Gastrocnemius medialis (tissue), 4 donors: ENCODE measurements at regions not wholly inside any gene's neighbourhood (a gene's known extent, or its start where the extent isn't known, plus 50 kb on each side); places are given as distances from the start of the nearest gene placed in this dataset.

ENCODE experiments used
- ATAC-seq, 2 donors: fragments of 150-250 bp; one replicate each; pipeline ENCODE4 v1.9.1; 2016
- DNase-seq, 2 donors: peaks; one replicate each; pipeline ENCODE4 v3.0.0-alpha.2; 2019
- H3K27ac ChIP-seq, 4 donors: fragments of 200-600 bp; sonication (generic); 1 replicate in 1 of 4; 2 replicates in 3 of 4; pipeline ENCODE4 v1.5.1; 2016 to 2018; ENCODE audit warnings: mild to moderate bottlenecking in 2 of 4, moderate library complexity in 1 of 4
- H3K27me3 ChIP-seq, 3 donors: fragments of 200-600 bp; sonication (generic) in 2 of 3; 1 replicate in 1 of 3; 2 replicates in 2 of 3; pipeline versions ENCODE4 v1.5.1 to v1.6.0; 2016 to 2019; ENCODE audit warnings: mild to moderate bottlenecking in 1 of 3, moderate library complexity in 1 of 3
- H3K36me3 ChIP-seq, 2 donors: fragments of 200-600 bp; sonication (generic) in 1 of 2; one replicate each; pipeline ENCODE4 v1.5.1; 2017 to 2018
- H3K4me1 ChIP-seq, 2 donors: fragments of 200-600 bp; sonication (generic) in 1 of 2; one replicate each; pipeline ENCODE4 v1.5.1; 2016 to 2017; ENCODE audit warnings: mild to moderate bottlenecking in 2 of 2
- H3K4me3 ChIP-seq, 4 donors: fragments of 200-600 bp; sonication (generic) in 3 of 4; 1 replicate in 1 of 4; 2 replicates in 3 of 4; pipeline ENCODE4 v1.5.1; 2016 to 2019; ENCODE audit warnings: mild to moderate bottlenecking in 2 of 4
- H3K9me3 ChIP-seq, 3 donors: fragments of 200-600 bp; sonication (generic) in 2 of 3; 1 replicate in 1 of 3; 2 replicates in 2 of 3; pipeline ENCODE4 v1.5.1; 2016 to 2019
- POLR2A ChIP-seq, 2 donors: fragments of 450-650 bp; IDR thresholded peaks; one replicate each; pipeline ENCODE4 v1.6.1; 2017; ENCODE audit warnings: antibody characterized with exemption in 2 of 2, mild to moderate bottlenecking in 2 of 2, moderate library complexity in 2 of 2
- in situ Hi-C, 4 donors: fragments of 200-750 bp; cut with MboI; loops; one replicate each; pipeline versions ENCODE4 v1.15.0 to v1.8.0; 2017; ENCODE audit warnings: low sequenced_read_pairs in 4 of 4
- intact Hi-C: fragments of 100-400 bp; cut with DNase I; formaldehyde crosslinking; loops from one replicate; pipeline ENCODE4 v1.15.1; 2023; ENCODE audit warnings: low total_unique reads
- TF ChIP-seq, protein P1 (sequence below), 5 experiments: fragments of 450-650 bp in 3 of 5; fragments of 200-600 bp in 2 of 5; sonication (generic) in 2 of 5; IDR thresholded peaks in 4 of 5; conservative IDR thresholded peaks in 1 of 5; 1 replicate in 4 of 5; 2 replicates in 1 of 5; pipeline ENCODE4 v1.5.1; 2016 to 2019; ENCODE audit warnings: antibody characterized with exemption in 5 of 5, mild to moderate bottlenecking in 3 of 5, moderate library complexity in 3 of 5

DNA sequence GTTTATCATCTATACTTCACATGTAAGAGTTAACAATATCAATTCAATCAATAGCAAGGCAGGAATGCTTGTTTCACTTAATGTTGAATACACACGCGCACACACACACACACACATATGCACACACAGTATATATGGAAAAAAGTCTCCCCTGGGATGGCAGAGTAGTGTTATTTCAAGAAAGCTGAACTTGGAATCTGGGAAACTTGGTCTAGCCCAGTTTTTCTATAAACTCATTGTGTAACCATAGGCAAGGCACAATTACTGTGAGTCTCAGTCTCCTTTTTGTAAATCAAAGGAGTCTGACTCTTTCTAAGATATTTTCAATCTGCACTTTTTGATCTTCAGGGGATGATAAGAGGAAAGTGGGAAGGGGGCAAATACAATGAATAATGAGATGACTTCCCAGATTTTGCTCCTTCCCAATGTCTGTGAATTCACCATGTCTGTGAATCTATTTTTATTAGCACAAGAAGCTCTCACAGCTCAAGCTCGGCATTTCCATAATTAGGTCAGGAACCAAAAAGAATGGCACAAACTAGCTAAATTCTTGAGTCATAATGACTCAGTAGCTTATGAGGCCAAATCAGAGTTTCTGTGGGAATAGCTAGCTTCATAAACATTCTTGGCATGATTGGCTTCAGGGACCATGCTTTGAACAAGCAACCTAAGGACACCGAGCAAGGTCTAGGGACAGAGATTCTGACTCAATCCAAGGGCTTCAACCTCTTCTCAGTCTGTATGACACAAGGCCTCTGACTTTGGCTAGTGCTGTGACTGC lies 227.4 kb upstream of the DCBLD2 start:
- H3K27me3 ChIP-seq = no peaks in the 10 kb centered on the region
- TF ChIP-seq, protein P1, sequence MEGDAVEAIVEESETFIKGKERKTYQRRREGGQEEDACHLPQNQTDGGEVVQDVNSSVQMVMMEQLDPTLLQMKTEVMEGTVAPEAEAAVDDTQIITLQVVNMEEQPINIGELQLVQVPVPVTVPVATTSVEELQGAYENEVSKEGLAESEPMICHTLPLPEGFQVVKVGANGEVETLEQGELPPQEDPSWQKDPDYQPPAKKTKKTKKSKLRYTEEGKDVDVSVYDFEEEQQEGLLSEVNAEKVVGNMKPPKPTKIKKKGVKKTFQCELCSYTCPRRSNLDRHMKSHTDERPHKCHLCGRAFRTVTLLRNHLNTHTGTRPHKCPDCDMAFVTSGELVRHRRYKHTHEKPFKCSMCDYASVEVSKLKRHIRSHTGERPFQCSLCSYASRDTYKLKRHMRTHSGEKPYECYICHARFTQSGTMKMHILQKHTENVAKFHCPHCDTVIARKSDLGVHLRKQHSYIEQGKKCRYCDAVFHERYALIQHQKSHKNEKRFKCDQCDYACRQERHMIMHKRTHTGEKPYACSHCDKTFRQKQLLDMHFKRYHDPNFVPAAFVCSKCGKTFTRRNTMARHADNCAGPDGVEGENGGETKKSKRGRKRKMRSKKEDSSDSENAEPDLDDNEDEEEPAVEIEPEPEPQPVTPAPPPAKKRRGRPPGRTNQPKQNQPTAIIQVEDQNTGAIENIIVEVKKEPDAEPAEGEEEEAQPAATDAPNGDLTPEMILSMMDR (IDR thresholded peaks at IDR 0.05 in 4 of 5, conservative IDR thresholded peaks at IDR 0.05 in 1 of 5) = no peak
- no peak overlapping the region for H3K4me3 ChIP-seq
- no peaks in the 10 kb centered on the region for H3K4me1 ChIP-seq
- DNase-seq (no peak), ATAC-seq (peak; percentile 33 to 61)
- in situ Hi-C loops = no loop called here
- H3K27ac ChIP-seq = no peak overlapping the region
- no peaks in the 10 kb centered on the region for H3K9me3 ChIP-seq
- intact Hi-C loops = no loop called here
- H3K36me3 ChIP-seq = no peaks in the 10 kb centered on the region

DNA sequence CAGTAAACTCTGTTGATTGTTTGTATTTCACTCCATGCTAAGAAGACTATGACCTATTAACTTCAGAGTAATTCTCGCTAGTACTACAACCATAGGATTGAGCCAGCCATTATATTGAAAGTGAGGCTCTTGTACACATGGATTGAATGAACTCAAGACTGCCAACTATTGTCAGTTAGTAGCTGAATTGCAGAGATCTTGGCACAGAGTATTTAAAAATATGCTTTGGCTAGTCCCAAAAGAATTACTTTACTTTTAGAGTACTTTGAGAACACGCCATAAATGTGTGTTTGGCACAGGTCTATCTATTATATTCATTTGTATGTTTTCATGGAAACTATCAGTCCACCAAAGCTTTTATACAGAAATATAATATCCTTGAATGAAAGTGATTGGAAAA lies 226.7 kb upstream of the DCBLD2 start:
- H3K36me3 ChIP-seq = no peaks in the 10 kb centered on the region
- no peak for ATAC-seq
- TF ChIP-seq, protein P1 (IDR thresholded peaks at IDR 0.05 in 4 of 5, conservative IDR thresholded peaks at IDR 0.05 in 1 of 5) = no peak
- no peak for TF ChIP-seq POLR2A (IDR thresholded peaks at IDR 0.05)
- H3K4me1 ChIP-seq = no peaks in the 10 kb centered on the region
- H3K9me3 ChIP-seq = no peaks in the 10 kb centered on the region
- in situ Hi-C loops = no loop called here
- H3K27me3 ChIP-seq = no peaks in the 10 kb centered on the region
- intact Hi-C loops = no loop called here
- no peak overlapping the region for H3K4me3 ChIP-seq
- H3K27ac ChIP-seq = no peak overlapping the region
- DNase-seq = no peak

DNA sequence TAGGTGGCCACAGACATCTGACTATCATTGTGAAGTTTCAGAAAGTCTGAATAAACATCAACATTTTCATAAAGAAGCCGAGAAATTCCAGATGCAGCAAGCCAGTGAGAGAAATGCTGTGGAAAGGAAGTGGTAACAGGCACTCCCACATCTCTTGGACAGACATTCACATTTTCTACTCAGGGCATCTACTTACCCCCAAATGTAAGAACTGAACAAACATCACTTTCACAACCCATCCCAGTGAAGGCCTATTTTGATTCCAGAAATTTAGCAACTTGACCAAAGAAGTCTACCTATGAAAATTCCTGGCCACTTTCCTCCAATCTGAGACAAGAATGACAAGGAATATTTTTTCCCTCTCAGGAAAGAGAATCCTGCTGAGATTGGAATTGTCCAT lies 224.8 kb upstream of the DCBLD2 start:
- Histone ChIP-seq H3K36me3 (no peaks in the 10 kb centered on the region), H3K9me3 (no peaks in the 10 kb centered on the region), H3K27ac (no peak overlapping the region), H3K4me1 (no peaks in the 10 kb centered on the region), H3K4me3 (no peak overlapping the region), H3K27me3 (no peaks in the 10 kb centered on the region)
- no peak for ATAC-seq
- intact Hi-C loops (no loop called here), in situ Hi-C loops (no loop called here)
- DNase-seq = no peak
- TF ChIP-seq, protein P1 (IDR thresholded peaks at IDR 0.05 in 4 of 5, conservative IDR thresholded peaks at IDR 0.05 in 1 of 5) = no peak
- TF ChIP-seq POLR2A (IDR thresholded peaks at IDR 0.05) = no peak

DNA sequence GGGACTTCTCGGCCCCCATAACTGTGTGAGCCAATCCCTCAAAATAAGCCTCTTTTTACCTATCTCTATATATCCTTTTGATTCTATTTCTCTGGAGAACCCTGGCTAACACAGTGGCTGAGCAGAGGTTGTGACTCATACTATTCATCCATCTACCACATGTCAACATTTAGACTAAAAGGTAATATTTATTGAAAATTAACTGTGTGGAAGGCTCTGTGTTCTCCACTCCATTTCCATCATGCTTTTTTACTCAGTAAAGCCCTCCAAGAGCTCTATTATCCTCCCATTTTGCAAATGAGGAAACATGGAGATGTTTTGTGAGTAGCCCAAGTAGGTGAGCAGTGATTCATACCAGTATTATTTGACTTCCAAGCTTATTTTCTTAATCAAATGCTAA lies 217.9 kb upstream of the DCBLD2 start:
- no peak overlapping the region for H3K4me3 ChIP-seq
- no peaks in the 10 kb centered on the region for H3K4me1 ChIP-seq
- ATAC-seq (no peak), DNase-seq (no peak)
- H3K9me3 ChIP-seq = no peaks in the 10 kb centered on the region
- H3K36me3 ChIP-seq = no peaks in the 10 kb centered on the region
- H3K27ac ChIP-seq = no peak overlapping the region
- TF ChIP-seq, protein P1 (IDR thresholded peaks at IDR 0.05 in 4 of 5, conservative IDR thresholded peaks at IDR 0.05 in 1 of 5) = no peak
- TF ChIP-seq POLR2A (IDR thresholded peaks at IDR 0.05) = no peak
- intact Hi-C loops (no loop called here), in situ Hi-C loops (no loop called here)
- no peaks in the 10 kb centered on the region for H3K27me3 ChIP-seq

DNA sequence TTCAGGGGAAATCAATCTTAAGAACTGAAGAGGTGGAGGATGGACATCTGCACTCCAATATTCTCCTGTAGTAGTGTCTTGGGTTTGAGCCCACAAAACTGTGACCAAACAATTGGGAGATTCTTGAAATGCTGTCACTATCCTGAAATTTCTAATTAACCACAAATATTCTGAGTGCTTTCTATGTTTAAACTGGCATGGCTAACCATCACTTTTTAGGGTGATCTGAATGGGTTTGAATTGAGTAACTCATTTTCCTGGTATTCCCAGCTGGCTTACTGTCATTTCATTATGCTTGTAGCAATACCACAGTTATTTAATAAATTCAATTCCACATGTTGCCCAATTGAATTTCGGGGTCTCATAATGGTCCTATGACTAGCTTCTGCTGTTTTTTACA lies 216.9 kb upstream of the DCBLD2 start:
- ATAC-seq (no peak), DNase-seq (no peak)
- TF ChIP-seq, protein P1 (IDR thresholded peaks at IDR 0.05 in 4 of 5, conservative IDR thresholded peaks at IDR 0.05 in 1 of 5) = no peak
- TF ChIP-seq POLR2A (IDR thresholded peaks at IDR 0.05) = no peak
- H3K36me3 ChIP-seq = no peaks in the 10 kb centered on the region
- in situ Hi-C loops (no loop called here), intact Hi-C loops (no loop called here)
- no peaks in the 10 kb centered on the region for H3K27me3 ChIP-seq
- no peak overlapping the region for H3K4me3 ChIP-seq
- no peaks in the 10 kb centered on the region for H3K9me3 ChIP-seq
- H3K4me1 ChIP-seq = no peaks in the 10 kb centered on the region
- no peak overlapping the region for H3K27ac ChIP-seq
